HG02678 (cell line): ENCODE measurements at regions not wholly inside any gene's neighbourhood (a gene's known extent, or its start where the extent isn't known, plus 50 kb on each side); places are given as distances from the start of the nearest gene placed in this dataset.

Experiments used
- ATAC-seq: cut with Tn5 transposase; IDR thresholded peaks from one replicate; pipeline ENCODE4 v1.9.1; 2021; ENCODE audit warnings: mild to moderate bottlenecking, moderate library complexity; ENCODE audit not compliant: unreplicated experiment

DNA sequence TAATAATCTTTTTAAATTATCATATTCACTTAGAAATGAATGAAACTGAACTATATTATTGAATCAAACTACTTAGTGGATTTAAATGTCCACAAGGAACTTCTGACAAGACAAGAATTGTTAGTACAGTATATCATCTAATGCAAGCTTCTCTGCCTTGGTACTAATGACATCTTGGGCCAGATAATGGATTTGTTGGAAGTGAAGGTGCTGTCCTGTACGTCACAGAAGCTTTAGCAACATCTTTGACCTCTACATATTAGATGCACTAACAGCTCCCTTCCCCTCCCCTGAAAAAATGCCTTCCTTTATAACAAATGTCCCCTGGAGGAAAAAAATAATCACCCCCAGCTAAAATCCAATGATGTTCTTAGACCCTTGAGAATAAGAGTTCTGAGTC, 695.8 kb upstream of the EYS start:
- no peak for ATAC-seq

DNA sequence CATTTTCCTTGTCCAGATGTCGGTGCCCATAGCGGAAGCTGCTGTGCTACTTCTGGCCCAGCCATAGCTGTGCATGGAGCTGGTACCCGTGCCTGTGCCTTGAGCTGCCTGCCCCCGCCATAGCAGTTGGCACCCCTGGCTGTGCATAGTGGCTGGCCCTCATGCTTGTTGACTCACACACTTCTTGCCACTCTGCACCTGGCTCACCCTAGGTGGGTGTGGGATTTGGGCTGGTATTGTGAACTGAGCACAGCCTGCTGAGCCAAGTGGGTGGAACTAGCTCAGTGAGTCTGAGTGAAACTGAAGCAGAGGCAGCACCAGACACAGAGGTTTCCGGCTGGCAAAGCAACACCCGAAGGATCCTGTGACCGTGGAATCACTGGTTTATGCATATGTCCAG, 689.5 kb upstream of the EYS start:
- no peak for ATAC-seq

DNA sequence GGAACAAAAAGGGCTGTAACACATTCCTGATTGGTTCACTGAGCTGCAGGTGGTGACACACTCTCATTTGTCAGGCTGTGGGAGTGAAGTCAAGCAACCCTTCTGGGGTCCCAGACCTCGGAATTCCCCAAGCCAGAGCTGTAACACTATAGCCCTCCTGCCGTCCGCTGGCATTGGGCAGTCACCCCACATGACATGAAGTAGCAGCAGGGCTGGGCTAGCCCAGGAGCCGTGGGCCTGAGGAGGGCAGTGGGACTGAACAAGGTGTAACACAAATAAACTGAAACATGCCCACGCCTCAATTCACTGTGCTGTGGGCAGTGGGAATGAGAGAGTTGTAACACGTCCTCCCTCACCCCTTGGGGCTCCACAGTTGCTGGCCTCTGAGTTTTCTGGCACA, 689.1 kb upstream of the EYS start:
- no peak for ATAC-seq

DNA sequence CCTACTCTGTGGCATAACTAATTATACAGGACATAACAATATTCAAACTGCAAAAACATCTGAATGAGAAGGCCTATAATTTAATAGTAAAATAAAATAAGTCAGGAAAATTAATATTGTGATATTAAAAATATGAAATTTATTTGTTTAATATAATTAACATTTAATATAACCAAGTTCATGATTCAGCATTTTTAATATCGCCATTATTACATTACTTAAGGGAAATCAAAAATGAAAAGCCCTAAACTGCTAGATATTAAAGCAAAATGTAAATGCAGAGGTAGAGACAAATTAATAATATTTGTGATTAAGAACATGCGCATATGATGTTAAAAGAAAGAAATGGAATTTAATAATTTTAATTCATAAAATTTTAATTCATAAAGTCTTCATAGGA, 683.4 kb upstream of the EYS start:
- ATAC-seq = no peak

DNA sequence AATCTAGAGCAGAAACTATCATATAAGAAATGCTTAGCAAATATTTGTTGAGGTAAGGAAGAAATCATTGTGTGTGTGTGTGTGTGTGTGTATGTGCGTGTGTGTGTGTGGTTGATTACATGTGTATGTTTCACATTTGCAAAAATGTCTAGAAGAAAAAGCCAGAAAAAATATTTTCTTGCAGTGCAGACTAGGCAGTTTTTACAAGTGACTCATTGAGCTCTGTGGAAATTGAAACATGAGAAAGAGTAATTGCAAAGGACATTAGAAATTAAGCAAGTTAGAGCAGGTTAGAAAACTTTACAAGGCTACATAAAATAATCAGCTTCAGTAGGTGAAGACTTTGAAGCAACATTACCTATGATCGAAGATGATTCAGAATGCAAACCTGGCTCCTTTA, 669.0 kb upstream of the EYS start:
- no peak for ATAC-seq

DNA sequence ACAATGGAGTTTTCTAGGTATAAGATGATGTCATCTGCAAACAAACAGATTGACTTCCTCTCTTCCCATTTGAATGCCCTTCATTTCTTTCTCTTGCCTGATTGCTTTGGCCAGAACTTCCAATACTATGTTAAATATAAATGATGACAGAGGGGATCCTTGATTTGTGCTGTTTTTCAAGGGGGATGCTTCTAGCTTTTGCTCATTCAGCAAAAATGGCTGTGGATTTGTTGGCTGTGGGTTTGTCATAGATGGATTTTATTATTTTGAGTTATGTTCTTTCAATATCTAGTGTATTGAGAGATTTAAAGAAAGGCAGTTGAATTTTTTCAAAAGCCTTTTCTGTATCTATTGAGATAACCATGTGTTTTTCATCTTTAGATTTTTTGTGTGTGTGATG, 662.4 kb upstream of the EYS start:
- no peak for ATAC-seq

DNA sequence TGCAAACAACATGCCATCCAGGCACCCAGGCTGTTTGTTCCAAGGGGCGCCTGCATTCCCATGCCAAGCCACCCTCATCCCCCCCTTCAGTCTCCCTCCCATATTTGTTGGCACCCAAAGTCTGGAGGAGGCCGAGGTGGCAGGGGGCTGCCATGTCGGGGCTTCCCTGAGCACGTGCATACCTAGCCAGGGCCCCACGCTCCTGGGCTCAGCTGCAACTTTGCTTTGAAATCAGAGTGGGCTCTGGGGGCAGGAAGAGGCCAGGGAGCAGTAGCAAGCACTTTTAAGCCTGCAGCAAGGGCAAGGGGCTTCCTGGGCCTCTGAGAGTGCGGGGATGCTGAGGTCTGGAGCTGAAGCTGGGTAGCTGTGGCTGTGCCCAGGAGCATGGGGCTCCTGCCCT, 655.9 kb upstream of the EYS start:
- ATAC-seq = no peak

DNA sequence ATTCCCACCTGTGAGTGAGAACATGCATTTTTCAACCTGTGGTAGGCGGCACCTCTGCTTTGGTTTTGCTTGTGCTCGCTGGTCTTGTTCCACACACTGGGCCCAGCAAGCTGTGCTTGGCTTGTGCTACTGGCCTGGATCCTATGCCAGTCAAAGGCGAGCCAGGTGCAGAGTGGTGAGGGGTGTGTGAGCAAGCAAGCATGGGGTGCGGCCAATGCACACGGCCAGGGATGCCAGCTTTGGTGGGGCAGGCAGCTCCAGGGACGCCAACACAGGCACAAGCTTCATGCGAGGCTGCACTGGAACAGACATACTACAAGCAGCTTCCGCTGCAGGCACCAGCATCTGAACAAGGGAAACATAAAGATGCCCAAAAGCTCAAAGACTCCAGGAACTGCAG, 654.9 kb upstream of the EYS start:
- ATAC-seq = no peak

DNA sequence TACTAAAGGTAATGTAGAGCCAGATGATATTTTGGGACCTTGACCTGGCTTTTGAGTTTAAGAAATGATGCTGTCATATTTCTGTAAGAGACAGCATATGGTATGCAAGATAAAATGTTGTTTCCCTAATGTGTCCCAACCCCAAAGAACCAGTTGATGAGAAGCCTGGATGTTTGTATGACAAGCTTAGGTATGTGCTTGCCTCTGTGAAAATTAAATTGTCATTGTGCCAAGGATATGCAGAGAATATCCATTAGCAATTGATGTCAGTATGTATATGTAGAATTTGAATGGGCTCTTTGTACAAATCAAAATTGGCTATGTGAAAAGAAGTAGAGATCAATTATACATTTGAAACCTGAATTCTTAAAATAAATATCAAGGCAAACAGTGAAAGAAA, 650.8 kb upstream of the EYS start:
- no peak for ATAC-seq

DNA sequence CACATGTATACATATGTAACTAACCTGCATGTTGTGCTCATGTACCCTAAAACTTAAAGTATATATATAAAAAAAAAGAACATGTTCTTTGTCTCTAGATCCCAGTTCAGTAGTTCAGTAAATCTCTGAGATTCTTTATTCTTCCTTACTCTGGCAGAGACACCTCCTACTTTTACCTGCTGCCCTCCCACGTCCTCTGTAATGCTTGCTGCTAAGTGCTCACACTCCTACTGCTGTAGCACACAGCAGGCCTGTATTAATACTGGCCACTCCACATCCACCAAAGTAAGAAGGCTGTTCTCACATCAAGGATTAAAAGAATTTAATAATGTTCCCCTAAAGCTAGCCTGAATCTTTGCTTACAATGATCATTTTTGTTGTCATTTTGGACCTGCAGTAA, 648.4 kb upstream of the EYS start:
- ATAC-seq = no peak

DNA sequence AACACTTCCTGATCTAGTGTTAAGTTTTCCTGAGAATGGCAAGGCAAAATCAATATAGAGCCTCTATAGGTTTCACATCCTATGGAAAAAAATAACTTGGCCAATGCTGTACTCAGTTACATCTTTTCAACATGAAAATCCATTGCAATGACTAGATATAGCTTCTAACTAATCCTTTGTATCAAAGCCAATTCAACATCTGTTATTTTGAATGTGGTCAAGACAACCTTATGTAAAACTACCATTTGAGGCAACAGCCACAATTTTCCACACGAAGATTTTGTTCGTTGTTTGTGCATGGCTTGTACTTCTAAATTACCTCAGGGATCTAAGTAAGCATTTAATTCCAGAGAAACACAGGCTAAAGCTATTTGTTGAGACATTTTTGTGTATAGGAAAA, 637.8 kb upstream of the EYS start:
- no peak for ATAC-seq

DNA sequence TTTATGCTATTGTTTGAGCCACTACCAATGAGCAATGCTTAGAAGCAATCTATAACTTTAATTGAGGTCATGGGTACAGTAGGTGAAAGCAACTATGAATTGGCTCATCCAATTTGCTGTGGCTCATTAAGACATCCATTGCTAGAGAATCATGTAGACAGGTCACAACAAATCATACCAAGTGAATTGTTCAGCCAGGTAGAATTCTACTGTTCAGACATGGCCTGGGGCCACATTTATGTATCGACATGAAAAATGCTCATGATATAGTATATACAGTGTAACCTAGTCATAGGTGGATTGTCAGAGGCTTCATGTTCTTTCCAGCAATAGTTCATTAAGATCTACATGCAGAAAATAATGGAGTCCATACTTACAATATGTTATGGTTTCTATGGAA, 633.7 kb upstream of the EYS start:
- ATAC-seq = no peak

DNA sequence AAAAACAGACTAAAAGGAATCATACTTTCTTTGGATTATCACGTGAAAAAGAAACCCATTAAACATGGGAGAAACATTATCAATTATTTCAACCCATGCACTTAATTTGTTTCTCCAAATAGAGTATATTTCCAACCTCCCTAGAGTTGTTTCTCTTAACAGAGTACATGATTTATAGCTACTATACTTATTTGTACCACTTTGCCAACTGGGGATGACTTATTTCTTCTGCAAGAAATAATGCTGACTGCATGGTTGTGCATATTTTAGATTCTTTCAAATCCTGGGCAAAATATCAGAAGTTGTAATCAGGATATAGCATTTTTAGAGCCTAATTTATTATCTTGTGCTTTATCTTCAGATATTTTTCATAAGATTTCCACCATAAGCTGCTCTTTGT, 629.1 kb upstream of the EYS start:
- no peak for ATAC-seq

DNA sequence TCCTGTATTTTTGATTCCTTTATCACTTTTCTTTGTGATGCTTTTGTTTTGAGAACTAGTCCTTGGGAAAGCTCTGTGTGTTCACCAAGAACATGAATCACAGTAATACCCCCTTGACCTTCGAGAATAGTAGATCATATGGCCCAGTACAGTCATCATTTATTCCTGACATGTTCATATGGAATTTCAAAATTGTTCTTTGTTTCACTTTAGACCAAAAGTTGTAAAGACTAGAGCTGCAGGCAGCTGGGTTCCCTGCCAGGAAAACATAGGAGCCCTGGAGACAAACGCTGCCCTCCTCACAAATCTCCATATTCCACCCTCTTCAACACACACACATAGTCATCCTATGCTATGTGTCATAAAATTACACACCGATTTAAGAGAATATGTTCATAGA, 621.2 kb upstream of the EYS start:
- ATAC-seq = no peak

DNA sequence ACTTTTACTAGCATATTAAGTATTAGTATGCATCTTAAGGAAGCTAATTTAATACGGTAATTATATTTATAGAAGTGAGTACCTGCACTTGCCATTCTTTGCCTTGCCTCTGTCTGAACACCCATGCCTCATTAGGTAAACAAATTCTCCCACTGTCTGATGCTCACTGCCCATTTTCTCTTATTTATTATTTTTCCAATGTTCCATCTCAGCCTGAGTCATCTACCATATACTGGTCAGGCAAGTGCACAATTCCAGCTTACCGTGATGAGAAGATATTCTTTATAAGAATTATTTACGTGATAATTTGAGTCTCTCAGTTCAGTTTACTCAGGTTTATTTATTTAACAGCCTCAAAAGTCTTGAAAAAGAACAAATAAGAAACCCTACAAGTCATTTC, 619.2 kb upstream of the EYS start:
- ATAC-seq = no peak

DNA sequence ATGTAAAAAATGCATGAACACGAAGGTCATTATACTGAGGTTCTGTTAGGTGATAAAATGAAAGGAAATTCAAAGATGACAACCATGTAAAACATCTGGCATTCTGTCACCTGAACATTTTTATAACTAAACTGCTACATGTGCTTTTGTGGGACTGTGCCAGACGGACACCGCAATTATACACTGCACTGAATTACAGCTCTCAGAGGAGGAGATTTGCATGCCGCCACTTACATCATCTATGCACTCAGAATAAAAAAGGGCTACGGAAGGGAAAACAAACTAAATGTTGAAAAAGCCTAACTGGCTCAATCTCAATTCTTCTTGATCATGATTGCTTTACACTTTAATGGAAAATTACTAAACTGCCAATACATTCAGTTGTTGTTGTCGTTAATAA, 614.0 kb upstream of the EYS start:
- ATAC-seq = no peak

DNA sequence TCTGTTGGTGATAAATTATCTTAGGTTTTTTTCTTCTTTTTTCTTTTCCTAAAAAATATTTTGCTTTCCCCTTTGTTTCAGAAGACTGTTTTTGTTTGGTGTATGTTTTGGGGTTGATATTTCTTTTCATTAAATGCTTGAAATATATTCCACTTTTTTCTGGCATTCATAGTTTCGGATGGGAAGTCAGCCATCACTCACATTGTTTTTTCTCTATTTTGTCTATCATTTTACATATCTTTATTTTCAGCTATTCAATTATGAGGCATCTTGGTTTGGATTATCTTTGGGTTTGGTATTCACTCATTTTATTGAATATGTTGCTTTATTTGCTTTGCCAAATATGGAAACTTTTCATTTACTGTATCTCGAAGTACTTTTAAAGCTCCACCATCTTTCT, 600.5 kb upstream of the EYS start:
- ATAC-seq = no peak

DNA sequence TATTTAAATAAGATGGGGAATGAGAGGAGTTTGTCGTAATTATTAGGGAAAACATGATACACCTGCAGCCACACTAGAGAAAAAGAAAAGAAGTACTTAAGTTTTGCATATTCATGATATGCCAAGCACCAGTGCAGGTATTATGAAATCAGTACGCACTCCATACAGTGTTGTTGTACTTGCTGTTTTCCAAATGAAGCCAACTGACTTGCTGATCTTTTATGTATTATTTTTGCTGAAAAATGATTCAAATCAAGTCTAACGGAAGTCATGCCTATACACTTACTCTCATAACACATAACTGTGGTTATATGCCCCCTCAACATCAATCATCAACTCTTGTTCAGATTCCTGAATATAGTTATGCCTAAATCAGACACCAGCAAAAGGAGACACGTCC, 584.9 kb upstream of the EYS start:
- ATAC-seq = no peak

DNA sequence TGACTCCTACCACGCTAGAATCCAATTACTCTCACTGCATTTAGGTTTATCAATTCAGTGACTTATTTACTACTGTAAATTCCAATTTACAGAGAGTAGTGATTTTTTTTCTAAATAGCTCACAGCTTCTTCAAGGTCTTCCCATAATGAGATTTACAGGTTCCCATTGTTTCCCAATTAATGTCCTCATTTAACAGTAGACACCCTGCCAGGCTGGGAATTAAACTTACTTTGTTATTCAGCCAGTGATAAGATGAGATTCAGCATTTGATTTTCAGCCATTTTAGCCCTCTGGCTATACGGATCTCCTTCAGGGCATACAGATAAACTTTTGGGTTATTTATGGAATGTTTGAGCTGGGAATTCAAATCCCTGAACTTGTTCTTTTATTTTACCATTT, 582.9 kb upstream of the EYS start:
- no peak for ATAC-seq

DNA sequence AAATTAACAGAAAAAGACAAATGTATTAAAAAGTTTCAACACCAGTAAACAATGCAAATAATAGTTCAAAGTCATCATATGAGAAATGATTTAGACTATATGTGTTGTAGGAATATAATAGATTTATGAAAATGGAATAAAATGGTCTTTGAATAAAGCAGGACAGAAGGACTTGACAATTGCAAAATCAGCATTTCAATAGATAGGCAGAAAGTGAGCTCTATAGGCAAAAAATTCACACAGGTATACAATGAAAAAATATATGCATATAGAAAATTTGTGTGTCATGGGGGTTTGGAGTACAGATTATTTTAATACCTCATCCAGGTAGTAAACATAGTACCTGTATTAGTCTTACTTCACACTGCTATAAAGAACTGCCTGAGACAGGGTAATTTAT, 571.1 kb upstream of the EYS start:
- no peak for ATAC-seq

DNA sequence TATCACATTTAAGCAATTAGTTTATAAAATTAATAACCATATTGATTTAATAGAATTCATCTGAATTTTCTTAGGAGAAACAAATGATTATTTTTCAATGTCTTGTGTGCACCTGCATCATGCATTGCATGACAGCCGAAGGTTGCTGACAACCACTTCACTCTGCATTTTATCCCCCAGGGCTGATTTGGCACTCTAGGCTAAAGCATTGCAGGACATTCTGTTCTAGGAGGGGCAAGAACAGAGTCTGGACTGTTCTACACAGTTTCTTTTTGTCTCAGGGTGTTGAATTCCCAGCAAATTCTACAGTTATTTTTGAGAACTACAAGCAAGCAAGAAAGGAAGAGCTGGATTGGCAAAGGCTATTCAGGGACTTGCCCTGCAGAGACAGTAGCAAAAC, 570.4 kb upstream of the EYS start:
- no peak for ATAC-seq

DNA sequence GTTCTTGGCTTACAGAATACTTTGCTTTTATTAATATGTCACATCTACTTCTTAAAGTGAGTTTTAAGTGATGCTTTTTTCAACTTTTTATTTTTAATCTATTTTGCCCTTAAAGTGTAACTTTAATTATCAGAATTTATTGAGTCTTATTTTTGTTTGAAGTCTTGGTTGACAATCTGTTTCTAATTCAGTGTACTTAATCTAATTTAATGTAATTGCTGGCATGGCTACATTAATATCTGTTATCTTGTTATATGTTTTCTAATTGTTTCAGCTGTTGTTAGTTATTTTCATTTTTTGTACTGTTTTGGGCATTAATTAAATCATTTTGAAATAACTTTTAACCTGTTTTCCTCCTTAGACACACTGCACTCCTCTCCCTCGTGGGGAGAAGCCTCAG, 558.7 kb upstream of the EYS start:
- no peak for ATAC-seq

DNA sequence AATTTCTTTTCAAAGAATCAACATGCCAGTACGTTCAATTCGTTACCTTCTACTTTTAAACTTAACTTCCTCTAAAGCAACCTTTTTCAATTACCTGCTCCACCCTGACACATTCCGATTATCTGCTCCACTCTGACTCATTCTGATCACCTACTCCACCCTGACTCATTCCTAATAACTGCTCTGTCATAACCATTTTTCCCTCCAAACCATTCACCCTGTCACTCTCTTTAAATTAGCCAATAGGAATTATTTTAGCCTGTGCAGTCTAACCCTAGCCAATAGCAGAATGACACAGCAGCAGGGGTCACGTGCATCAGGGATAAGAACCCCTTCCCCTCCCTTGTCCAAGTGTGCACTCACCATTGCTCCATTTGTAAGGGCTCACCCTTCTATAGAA, 557.4 kb upstream of the EYS start:
- ATAC-seq = no peak
